GM18502 (cell line): ENCODE measurements at regions not wholly inside any gene's neighbourhood (a gene's known extent, or its start where the extent isn't known, plus 50 kb on each side); places are given as distances from the start of the nearest gene placed in this dataset.
"Not testable (repeated sequence)": the region's sequence is repeated elsewhere in the genome, so short reads cannot be mapped to it uniquely, and the experiment has no call there.

Experiments used
- ATAC-seq: cut with Tn5 transposase; IDR thresholded peaks from one replicate; pipeline ENCODE4 v1.9.1; 2021; ENCODE audit warnings: mild to moderate bottlenecking; ENCODE audit not compliant: unreplicated experiment, poor library complexity

- no peak for ATAC-seq
These were observed 592.8 kb upstream of the GRM3 start for GRCh38 chr7:86050918-86051317.

DNA sequence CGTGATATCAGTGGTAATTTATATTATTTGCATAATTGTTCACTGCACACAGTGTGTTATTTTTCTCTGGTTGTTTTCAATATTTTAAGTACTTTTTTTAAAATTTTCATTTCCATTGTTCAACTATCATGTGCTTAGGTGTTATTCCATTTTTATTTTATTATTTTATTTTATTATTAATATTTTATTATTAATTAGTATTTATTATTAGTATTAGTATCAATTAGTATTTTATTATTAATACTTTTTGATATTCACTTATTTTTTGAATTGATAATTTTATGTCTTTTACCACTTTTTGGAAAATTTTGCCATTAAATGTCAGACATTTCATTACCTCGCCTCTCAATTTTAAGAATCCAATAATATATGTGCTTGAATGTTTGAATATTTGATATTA is 593.8 kb upstream of the GRM3 start:
- no peak for ATAC-seq

GRCh38 chr7:86045197-86045596 is 598.5 kb upstream of the GRM3 start:
- not testable (repeated sequence) for ATAC-seq

- ATAC-seq = no peak
These were observed 617.9 kb upstream of the GRM3 start for GRCh38 chr7:86025807-86026206.

- ATAC-seq = no peak
These were observed 630.0 kb upstream of the GRM3 start for GRCh38 chr7:86013662-86014061.

GRCh38 chr7:86012971-86013370 is 630.7 kb upstream of the GRM3 start:
- no peak for ATAC-seq

DNA sequence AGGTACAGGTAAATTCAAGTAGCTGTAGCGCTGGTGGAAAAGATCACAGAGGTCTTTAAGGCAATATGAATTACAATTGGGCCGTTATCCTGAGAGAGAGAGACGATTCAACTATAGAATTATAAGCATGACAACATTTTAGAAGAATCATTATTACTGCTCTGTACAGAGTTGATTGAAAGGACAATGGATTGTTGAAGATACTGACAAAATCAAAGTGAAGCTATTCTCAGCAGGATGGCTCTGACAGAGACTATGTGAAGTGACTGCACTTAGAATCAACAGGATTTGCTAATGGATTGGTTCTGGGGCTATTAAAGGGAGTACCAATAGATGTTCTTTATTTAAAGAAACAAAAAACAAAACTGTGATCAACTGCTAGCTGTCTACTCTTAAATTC is 634.8 kb upstream of the GRM3 start:
- no peak for ATAC-seq

- ATAC-seq = no peak
These were observed 636.8 kb upstream of the GRM3 start for GRCh38 chr7:86006909-86007308.

GRCh38 chr7:86002858-86003257 is 640.9 kb upstream of the GRM3 start:
- no peak for ATAC-seq

- no peak for ATAC-seq
These were observed 646.2 kb upstream of the GRM3 start for GRCh38 chr7:85997515-85997914.

GRCh38 chr7:85995101-85995500 is 648.6 kb upstream of the GRM3 start:
- no peak for ATAC-seq

GRCh38 chr7:85980740-85981139 is 663.0 kb upstream of the GRM3 start:
- ATAC-seq = no peak

DNA sequence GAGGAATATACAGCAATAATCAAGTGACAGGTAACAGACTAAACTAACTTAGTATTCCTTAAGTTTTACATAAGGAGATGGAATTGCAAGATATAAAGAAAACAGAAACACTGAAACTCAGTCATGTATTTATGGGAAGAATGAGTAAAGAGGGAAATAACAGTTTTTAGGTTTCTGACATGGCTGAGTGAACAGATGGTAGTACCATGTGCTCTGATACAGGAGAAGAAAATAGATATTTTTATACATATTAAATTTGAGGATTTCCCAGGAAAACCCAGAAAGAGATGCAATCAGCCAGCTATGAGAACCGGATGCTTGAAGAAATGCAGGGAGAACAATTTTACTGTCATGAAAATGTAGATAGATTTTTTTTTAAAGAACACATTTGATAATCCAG is 669.5 kb upstream of the GRM3 start:
- ATAC-seq = no peak

GRCh38 chr7:85972504-85973141 is 671.1 kb upstream of the GRM3 start:
- ATAC-seq = no peak

- no peak for ATAC-seq
These were observed 688.7 kb upstream of the GRM3 start for GRCh38 chr7:85954961-85955360.

DNA sequence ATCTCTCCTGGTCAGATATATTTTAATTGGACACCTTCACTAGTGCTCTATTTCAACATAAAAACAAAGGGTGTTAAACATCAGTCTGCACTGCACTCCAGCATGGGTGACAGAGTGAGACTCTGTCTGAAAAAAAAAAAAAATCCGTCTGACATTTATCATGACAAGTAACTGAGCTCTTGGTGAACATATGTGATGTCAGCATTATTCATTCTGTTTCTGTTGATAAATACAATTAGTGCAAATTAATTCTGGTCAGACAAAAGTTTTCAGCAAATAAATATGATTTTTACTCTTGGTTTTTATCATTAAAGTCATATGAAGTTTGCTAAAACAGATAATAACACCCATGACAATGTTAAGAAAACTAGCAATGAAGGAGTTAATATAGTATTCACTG is 692.8 kb upstream of the GRM3 start:
- no peak for ATAC-seq

DNA sequence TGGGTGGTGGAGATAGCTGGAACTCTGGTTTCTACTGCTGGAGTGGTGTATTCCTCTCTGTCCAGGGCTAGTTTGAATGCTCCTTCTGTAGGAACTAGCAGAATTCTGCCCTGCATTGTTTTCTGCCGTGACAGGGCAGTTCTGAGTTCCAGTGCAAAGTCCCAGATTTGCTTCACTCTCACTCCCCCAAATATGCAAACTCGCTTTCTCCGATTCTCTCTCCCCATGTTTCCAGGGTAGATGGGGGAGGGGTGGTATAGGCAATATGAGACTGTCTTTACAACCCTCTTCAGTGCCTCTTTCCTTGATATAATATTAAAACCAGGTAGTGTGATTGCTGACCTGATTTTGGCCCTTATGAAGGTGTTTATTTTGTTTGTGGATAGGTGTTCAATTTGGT is 693.3 kb upstream of the GRM3 start:
- ATAC-seq = no peak

GRCh38 chr7:85947767-85948166 is 695.9 kb upstream of the GRM3 start:
- ATAC-seq = no peak

DNA sequence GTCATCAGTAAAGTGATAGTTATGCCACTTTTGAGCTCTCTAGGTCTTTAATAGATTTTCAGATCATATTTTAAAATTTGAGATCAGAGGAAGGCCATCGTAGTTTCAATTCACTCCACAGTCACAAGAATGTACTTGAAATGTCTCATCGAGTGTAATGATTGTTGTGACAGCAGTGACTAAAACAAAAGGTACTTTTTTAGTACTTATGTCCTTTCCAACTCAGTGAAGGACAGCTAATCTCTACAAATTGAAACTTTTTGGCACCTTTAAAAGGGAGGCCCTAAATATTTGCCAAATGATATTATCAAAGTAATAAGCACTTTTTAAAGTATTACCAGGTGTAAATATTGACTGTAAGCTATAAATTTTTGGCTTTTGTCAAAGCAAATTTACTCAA is 702.9 kb upstream of the GRM3 start:
- no peak for ATAC-seq

GRCh38 chr7:85931919-85932318 is 711.8 kb upstream of the GRM3 start:
- no peak for ATAC-seq

DNA sequence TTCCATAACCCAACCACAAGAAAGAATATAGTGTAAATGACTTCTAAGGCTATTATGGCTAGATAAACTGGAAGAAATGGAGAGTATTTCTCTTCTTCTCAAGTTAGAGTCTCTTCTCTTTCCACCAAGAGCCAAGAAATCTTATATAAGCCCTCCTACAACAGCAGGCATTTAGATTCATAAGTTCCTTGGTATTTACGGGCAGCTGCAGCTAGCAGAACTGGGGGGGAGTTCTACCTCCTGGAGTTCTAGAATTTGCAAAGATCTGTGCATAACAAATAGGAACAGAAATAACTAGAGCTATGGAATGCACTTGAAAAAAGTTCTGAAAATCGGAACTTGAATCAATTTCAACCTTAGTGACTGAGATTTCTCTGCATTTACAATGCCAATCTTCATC is 715.2 kb upstream of the GRM3 start:
- no peak for ATAC-seq

DNA sequence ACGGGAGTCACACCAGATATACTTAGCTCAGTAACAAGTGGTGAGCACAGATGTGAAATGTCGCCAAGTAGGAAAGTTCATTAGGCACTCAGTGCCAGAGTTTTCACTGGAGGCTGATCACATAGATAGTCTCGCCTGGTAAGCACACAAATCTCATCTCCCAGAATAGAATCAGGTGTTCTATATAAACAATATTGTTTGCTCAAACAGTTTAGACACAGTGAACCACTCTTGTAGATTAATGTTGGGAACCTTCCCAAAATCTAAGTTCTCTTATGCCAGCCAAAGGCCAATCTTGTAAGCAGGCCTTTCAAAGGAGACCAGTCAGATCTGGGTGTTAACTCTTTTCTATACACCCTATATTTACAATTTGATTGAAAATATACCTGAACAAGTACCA is 716.5 kb upstream of the GRM3 start:
- ATAC-seq = no peak

DNA sequence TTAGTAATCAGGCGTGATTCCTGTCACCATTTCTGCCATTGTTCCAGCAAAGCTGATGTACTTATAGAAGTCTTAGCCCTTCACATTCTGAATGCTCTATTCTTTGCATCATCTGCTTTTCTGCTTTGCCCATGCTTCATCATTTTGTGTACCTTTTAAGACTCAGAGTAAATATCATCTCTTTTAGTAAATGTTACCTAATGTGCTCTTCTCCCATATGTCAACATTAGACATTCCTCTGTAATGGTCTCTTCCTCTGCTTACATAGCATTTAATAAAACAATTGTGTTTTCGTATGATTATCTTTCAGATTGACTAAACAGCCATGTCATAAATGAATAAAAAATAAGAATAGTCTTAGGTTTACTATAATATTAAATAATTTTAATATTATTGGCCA is 719.6 kb upstream of the GRM3 start:
- no peak for ATAC-seq
